ENCODE measurements at regions not wholly inside any gene's neighbourhood (a gene's known extent, or its start where the extent isn't known, plus 50 kb on each side); places are given as distances from the start of the nearest gene placed in this dataset.

- TF ChIP-seq, protein P1, sequence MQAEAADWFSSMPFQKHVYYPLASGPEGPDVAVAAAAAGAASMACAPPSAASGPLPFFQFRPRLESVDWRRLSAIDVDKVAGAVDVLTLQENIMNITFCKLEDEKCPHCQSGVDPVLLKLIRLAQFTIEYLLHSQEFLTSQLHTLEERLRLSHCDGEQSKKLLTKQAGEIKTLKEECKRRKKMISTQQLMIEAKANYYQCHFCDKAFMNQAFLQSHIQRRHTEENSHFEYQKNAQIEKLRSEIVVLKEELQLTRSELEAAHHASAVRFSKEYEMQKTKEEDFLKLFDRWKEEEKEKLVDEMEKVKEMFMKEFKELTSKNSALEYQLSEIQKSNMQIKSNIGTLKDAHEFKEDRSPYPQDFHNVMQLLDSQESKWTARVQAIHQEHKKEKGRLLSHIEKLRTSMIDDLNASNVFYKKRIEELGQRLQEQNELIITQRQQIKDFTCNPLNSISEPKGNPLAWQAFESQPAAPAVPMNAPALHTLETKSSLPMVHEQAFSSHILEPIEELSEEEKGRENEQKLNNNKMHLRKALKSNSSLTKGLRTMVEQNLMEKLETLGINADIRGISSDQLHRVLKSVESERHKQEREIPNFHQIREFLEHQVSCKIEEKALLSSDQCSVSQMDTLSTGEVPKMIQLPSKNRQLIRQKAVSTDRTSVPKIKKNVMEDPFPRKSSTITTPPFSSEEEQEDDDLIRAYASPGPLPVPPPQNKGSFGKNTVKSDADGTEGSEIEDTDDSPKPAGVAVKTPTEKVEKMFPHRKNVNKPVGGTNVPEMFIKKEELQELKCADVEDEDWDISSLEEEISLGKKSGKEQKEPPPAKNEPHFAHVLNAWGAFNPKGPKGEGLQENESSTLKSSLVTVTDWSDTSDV (CRISPR knock-in tag; IDR thresholded peaks at IDR 0.05), result no peak
These were observed 893.3 kb downstream of the FLRT2 start (continued) for GRCh38 chr14:86423214-86423613.

DNA sequence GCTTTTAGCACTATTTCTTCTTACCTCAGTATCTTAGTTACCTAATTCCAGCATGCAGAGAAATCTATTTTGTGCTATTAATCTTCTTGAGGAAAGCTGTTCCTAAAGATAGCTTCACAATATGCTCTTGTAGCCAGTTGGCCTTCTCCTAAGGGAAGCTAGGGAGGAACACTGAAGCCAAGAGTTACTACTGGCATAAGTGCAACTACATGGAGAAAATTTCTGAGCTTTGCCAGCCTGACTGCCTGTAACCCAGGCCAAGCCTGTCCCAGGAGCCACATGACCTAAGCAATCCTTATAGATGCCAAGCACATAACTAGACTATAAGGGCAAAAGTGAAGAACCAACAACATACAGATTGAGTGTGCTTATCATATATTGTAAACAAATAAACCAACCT is 890.2 kb downstream of the FLRT2 start:
- POLR2A ChIA-PET, result no interaction called here
- H4K20me1 ChIP-seq (ENCODE audit: insufficient read depth, low read length), result no peaks in the 10 kb centered on the region
- no peaks in the 10 kb centered on the region for H3K9me3 ChIP-seq (ENCODE audit: low read length)
- H3K27me3 ChIP-seq (ENCODE audit: control insufficient read depth in 1 of 2, insufficient read depth in 2 of 2, low read length in 2 of 2), result no peaks in the 10 kb centered on the region
- no peak overlapping the region for H3K4me2 ChIP-seq (ENCODE audit: low read depth, low read length)
- no TSS peak for BruUV-seq (replicated peaks)
- no peak for ATAC-seq
- H3K79me2 ChIP-seq (ENCODE audit: insufficient read depth, low read length), result no peaks in the 10 kb centered on the region
- DNase-seq (ENCODE audit: low spot score), result no peak
- no peak for FAIRE-seq
- H3K4me3 ChIP-seq (replicated peaks in 1 of 3; ENCODE audit: insufficient read depth in 1 of 3, low read depth in 2 of 3, low read length in 3 of 3), result no peak overlapping the region
- H3K27ac ChIP-seq (ENCODE audit: extremely low read length, insufficient read depth, low read length), result no peak overlapping the region
- no peak overlapping the region for H3K9ac ChIP-seq (ENCODE audit: insufficient read depth, low read depth, low read length)
- H2AFZ ChIP-seq (ENCODE audit: low read length), result no peak overlapping the region
- in situ Hi-C loops (cut with HindIII; ENCODE audit: extremely low pct_ligation_motif_present, low pct_unique_long_range_greater_than_20kb) (no loop called here), intact Hi-C loops (cut with micrococcal nuclease; ENCODE audit: unreplicated experiment) (no loop called here)
- no peaks in the 10 kb centered on the region for H3K36me3 ChIP-seq (replicated peaks in 1 of 2; ENCODE audit: control insufficient read depth in 1 of 2, insufficient read depth in 2 of 2, low read length in 2 of 2)
- no peaks in the 10 kb centered on the region for H3K4me1 ChIP-seq (ENCODE audit: insufficient read depth, low read length)
- CTCF ChIA-PET (ENCODE audit: low intra/inter-chr PET ratio, low total read pairs), result no interaction called here
- TF ChIP-seq GATAD1 (CRISPR knock-in tag; IDR thresholded peaks at IDR 0.05), result no peak
- no peak for TF ChIP-seq ZNF737 (CRISPR knock-in tag; IDR thresholded peaks at IDR 0.05; ENCODE audit: borderline replicate concordance)
- TF ChIP-seq AGO1 (IDR thresholded peaks at IDR 0.05; ENCODE audit: low read depth, low read length, poor library complexity, severe bottlenecking), result no peak
- TF ChIP-seq PITX1 (CRISPR knock-in tag; IDR thresholded peaks at IDR 0.05), result no peak
- no peak for TF ChIP-seq ZNF224 (CRISPR knock-in tag; IDR thresholded peaks at IDR 0.05)
- TF ChIP-seq MATR3 (CRISPR knock-in tag; IDR thresholded peaks at IDR 0.05), result no peak
- TF ChIP-seq MEIS1 (CRISPR knock-in tag; IDR thresholded peaks at IDR 0.05; ENCODE audit: borderline replicate concordance), result no peak
- no peak for TF ChIP-seq FOXK2 (IDR thresholded peaks at IDR 0.05)
- TF ChIP-seq ZFP36 (IDR thresholded peaks at IDR 0.05; ENCODE audit: borderline replicate concordance, low read depth, low read length, partially characterized antibody), result no peak
- TF ChIP-seq ZNF503 (CRISPR knock-in tag; IDR thresholded peaks at IDR 0.05), result no peak
- no peak for TF ChIP-seq ZNF777 (CRISPR knock-in tag; IDR thresholded peaks at IDR 0.05)
- TF ChIP-seq ZNF333 (CRISPR knock-in tag; IDR thresholded peaks at IDR 0.05; ENCODE audit: borderline replicate concordance), result no peak
- TF ChIP-seq ZNF75D (CRISPR knock-in tag; IDR thresholded peaks at IDR 0.05; ENCODE audit: borderline replicate concordance), result no peak
- TF ChIP-seq ZSCAN20 (CRISPR knock-in tag; IDR thresholded peaks at IDR 0.05; ENCODE audit: borderline replicate concordance), result no peak
- no peak for TF ChIP-seq ISL2 (CRISPR knock-in tag; IDR thresholded peaks at IDR 0.05)
- TF ChIP-seq ZNF275 (CRISPR knock-in tag; IDR thresholded peaks at IDR 0.05; ENCODE audit: borderline replicate concordance), result no peak
- no peak for TF ChIP-seq MNT (IDR thresholded peaks at IDR 0.05)
